Transverse colon (tissue), 4 donors: ENCODE measurements at regions not wholly inside any gene's neighbourhood (a gene's known extent, or its start where the extent isn't known, plus 50 kb on each side); places are given as distances from the start of the nearest gene placed in this dataset.

Source experiments
- DNase-seq: peaks from one replicate; pipeline ENCODE4 v3.0.0-alpha.2; 2019
- H3K27ac ChIP-seq, 4 donors: fragments of 200-600 bp; sonication (generic); 2 replicates each; pipeline ENCODE4 v1.5.1; 2016 to 2018; ENCODE audit warnings: inconsistent platforms in 4 of 4
- H3K27me3 ChIP-seq: fragments of 200-600 bp; sonication (generic); 2 replicates; pipeline ENCODE4 v1.5.1; 2017; ENCODE audit warnings: inconsistent platforms
- H3K36me3 ChIP-seq, 4 donors: fragments of 200-600 bp; sonication (generic); 2 replicates each; pipeline ENCODE4 v1.5.1; 2017 to 2019; ENCODE audit warnings: inconsistent platforms in 4 of 4
- H3K4me1 ChIP-seq, 4 donors: fragments of 200-600 bp; sonication (generic); 2 replicates each; pipeline ENCODE4 v1.5.1; 2017 to 2020; ENCODE audit warnings: inconsistent platforms in 4 of 4
- H3K4me3 ChIP-seq, 4 donors: fragments of 200-600 bp; sonication (generic); 1 replicate in 1 of 4; 2 replicates in 3 of 4; pipeline versions ENCODE4 v1.5.1 to v1.6.1; 2017 to 2019; ENCODE audit warnings: inconsistent platforms in 4 of 4
- H3K9me3 ChIP-seq, 2 donors: fragments of 200-600 bp; sonication (generic); 2 replicates each; pipeline ENCODE4 v1.5.1; 2017 to 2019; ENCODE audit warnings: inconsistent platforms in 2 of 2
- EP300 ChIP-seq: sonication (generic); formaldehyde crosslinking; IDR thresholded peaks from one replicate; pipeline ENCODE4 v1.6.1; 2017; ENCODE audit warnings: antibody characterized with exemption, low read depth
- POLR2A ChIP-seq: fragments of 450-650 bp; IDR thresholded peaks from one replicate; pipeline ENCODE4 v1.6.1; 2016; ENCODE audit warnings: antibody characterized with exemption, mild to moderate bottlenecking, moderate library complexity
- POLR2AphosphoS5 ChIP-seq, 3 donors: sonication (generic); formaldehyde crosslinking; IDR thresholded peaks; one replicate each; pipeline ENCODE4 v1.6.1; 2016; ENCODE audit warnings: antibody characterized with exemption in 3 of 3
- WGBS, 2 donors: methylation state at CpG; one replicate each; pipeline ENCODE4 v1.1.5; 2018; ENCODE audit warnings: low coverage in 1 of 2; 5-methylcytosine and 5-hydroxymethylcytosine counted together
- in situ Hi-C, 4 donors: fragments of 200-750 bp; cut with MboI; loops; one replicate each; pipeline versions ENCODE4 v1.15.0 to v1.15.1; 2017; ENCODE audit warnings: low sequenced_read_pairs in 3 of 4, low pct_ligation_motif_present in 1 of 4, low pct_unique_long_range_greater_than_20kb in 1 of 4
- intact Hi-C: fragments of 100-400 bp; cut with DNase I; formaldehyde crosslinking; loops from one replicate; pipeline ENCODE4 v1.15.1; 2023; ENCODE audit warnings: low total_unique reads
- TF ChIP-seq, protein P1 (sequence below), 5 experiments: fragments of 200-600 bp in 3 of 5; fragments of 450-650 bp in 2 of 5; sonication (generic) in 3 of 5; IDR thresholded peaks; 1 replicate in 2 of 5; 2 replicates in 3 of 5; pipeline ENCODE4 v1.5.1; 2016 to 2017; ENCODE audit warnings: antibody characterized with exemption in 5 of 5, inconsistent platforms in 3 of 5, mild to moderate bottlenecking in 2 of 5, moderate library complexity in 1 of 5

DNA sequence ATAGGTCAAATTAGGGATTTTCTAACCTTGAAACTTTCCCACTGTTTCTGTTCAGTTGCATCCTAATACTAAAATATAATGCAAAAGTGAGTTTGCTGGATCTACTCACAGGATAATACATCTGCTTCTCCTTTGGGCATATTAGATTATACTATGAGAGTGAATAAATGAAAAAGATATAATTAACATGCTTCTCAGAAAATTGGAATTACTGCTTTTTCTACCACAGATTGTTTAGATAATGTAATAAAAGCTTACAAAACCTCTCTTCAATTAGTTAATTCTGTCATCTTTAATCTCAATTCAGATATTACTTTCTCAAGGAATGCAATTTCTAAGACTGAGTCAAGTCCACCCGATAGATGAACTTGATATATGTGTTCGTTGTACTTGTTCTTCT, 1077.2 kb upstream of the CDH2 start:
- Histone ChIP-seq H3K4me1 (no peaks in the 10 kb centered on the region), H3K36me3 (no peaks in the 10 kb centered on the region), H3K27ac (no peak overlapping the region), H3K4me3 (no peak overlapping the region), H3K27me3 (no peaks in the 10 kb centered on the region), H3K9me3 (no peaks in the 10 kb centered on the region)
- DNase-seq = no peak
- TF ChIP-seq POLR2AphosphoS5 (IDR thresholded peaks at IDR 0.05) (no peak), POLR2A (no peak), EP300 (no peak)
- TF ChIP-seq, protein P1, sequence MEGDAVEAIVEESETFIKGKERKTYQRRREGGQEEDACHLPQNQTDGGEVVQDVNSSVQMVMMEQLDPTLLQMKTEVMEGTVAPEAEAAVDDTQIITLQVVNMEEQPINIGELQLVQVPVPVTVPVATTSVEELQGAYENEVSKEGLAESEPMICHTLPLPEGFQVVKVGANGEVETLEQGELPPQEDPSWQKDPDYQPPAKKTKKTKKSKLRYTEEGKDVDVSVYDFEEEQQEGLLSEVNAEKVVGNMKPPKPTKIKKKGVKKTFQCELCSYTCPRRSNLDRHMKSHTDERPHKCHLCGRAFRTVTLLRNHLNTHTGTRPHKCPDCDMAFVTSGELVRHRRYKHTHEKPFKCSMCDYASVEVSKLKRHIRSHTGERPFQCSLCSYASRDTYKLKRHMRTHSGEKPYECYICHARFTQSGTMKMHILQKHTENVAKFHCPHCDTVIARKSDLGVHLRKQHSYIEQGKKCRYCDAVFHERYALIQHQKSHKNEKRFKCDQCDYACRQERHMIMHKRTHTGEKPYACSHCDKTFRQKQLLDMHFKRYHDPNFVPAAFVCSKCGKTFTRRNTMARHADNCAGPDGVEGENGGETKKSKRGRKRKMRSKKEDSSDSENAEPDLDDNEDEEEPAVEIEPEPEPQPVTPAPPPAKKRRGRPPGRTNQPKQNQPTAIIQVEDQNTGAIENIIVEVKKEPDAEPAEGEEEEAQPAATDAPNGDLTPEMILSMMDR (IDR thresholded peaks at IDR 0.05) = no peak
- intact Hi-C loops (no loop called here), in situ Hi-C loops (no loop called here)
- 88 to 95% methylated on average over 2 of the region's 2 CpGs for WGBS, 2 donors

DNA sequence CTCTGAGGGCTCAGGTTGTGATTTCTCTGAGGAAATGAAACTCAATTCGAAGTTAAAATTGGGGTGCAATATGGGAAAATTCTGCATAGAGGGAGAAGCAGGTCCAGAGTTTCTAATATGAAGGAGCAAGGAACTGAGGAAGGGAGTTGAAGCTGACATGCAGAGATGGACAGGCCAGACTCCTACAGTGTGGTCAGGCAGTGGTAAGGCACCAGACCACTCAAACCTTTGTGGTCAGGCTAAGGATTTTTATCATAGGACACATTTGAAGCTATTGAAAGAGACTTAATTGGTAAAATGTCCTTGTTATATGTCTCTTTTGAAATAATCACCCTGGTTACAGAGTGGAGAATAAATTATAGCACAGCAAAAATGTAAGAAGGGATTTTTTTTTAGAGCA, 1074.8 kb upstream of the CDH2 start:
- no peaks in the 10 kb centered on the region for H3K27me3 ChIP-seq
- TF ChIP-seq EP300 (no peak), POLR2AphosphoS5 (IDR thresholded peaks at IDR 0.05) (no peak), POLR2A (no peak)
- TF ChIP-seq, protein P1 (IDR thresholded peaks at IDR 0.05) = no peak
- no peak overlapping the region for H3K4me3 ChIP-seq
- in situ Hi-C loops (no loop called here), intact Hi-C loops (no loop called here)
- H3K9me3 ChIP-seq = no peaks in the 10 kb centered on the region
- 25 to 39% methylated on average over 1 of the region's 1 CpG for WGBS, 2 donors
- H3K36me3 ChIP-seq = no peaks in the 10 kb centered on the region
- no peaks in the 10 kb centered on the region for H3K4me1 ChIP-seq
- no peak for DNase-seq
- no peak overlapping the region for H3K27ac ChIP-seq

DNA sequence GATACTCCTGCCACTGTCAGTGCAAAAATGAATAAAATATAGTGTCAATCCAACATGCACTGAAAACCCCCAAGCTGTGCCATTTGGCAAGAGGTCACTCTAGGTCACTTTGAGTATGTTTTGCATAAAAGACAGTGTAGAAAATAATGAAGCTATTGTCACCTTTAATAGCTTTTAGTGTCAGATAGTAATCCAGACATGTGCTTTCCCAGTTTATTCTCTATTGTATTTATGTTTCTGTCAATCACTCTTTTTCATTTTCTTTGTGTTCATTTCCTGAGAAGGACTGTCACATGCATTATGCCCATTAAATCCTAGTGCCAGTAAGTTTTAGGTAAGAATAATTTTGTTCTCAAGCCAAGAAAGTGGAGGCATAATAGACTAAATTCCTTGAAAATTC, 1073.9 kb upstream of the CDH2 start:
- H3K4me1 ChIP-seq = no peaks in the 10 kb centered on the region
- H3K27me3 ChIP-seq = no peaks in the 10 kb centered on the region
- in situ Hi-C loops (no loop called here), intact Hi-C loops (no loop called here)
- H3K27ac ChIP-seq = no peak overlapping the region
- no peak for DNase-seq
- TF ChIP-seq POLR2A (no peak), POLR2AphosphoS5 (IDR thresholded peaks at IDR 0.05) (no peak), EP300 (no peak)
- TF ChIP-seq, protein P1 (IDR thresholded peaks at IDR 0.05) = no peak
- H3K9me3 ChIP-seq = no peaks in the 10 kb centered on the region
- no peak overlapping the region for H3K4me3 ChIP-seq
- no peaks in the 10 kb centered on the region for H3K36me3 ChIP-seq

DNA sequence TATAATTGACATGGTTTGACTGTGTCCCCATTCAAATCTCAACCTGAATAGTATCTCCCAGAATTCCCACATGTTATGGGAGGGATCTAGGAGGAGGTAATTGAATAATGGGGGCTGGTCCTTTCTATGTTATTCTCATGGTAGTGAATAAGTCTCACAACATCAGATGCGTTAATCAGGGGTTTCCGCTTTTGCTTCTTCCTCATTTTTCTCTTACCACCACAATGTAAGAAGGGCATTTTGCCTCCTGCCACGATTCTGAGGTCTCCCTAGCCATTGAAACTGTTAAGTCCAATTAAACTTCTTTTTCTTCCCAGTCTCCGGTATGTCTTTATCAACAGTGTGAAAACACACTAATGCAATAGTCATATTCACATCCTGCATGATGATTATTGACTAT, 1073.3 kb upstream of the CDH2 start:
- WGBS, 2 donors = 62 to 100% methylated on average over 3 to 4 of the region's 4 CpGs
- Histone ChIP-seq H3K4me1 (no peaks in the 10 kb centered on the region), H3K4me3 (no peak overlapping the region), H3K36me3 (no peaks in the 10 kb centered on the region), H3K27me3 (no peaks in the 10 kb centered on the region), H3K27ac (no peak overlapping the region), H3K9me3 (no peaks in the 10 kb centered on the region)
- TF ChIP-seq, protein P1 (IDR thresholded peaks at IDR 0.05) = no peak
- TF ChIP-seq POLR2AphosphoS5 (IDR thresholded peaks at IDR 0.05) = no peak
- no peak for TF ChIP-seq EP300
- no peak for TF ChIP-seq POLR2A
- DNase-seq = no peak
- in situ Hi-C loops (no loop called here), intact Hi-C loops (no loop called here)
